ENCODE measurements at regions not wholly inside any gene's neighbourhood (a gene's known extent, or its start where the extent isn't known, plus 50 kb on each side); places are given as distances from the start of the nearest gene placed in this dataset.

- no peak for ATAC-seq (ENCODE audit: poor library complexity)
- no peaks in the 10 kb centered on the region for H3K9me3 ChIP-seq (ENCODE audit: control insufficient read depth in 1 of 2, insufficient read depth in 1 of 2, low read length in 2 of 2)
- intact Hi-C loops (cut with DNase I, micrococcal nuclease): no loop called here
- Mint-ChIP-seq H3K9me3 (peaks cover 3% of the 10 kb centered on the region), H3K4me1 (ENCODE audit: low read depth) (no peaks in the 10 kb centered on the region), H3K27me3 (peaks cover 20% of the 10 kb centered on the region), H3K36me3 (ENCODE audit: low read depth) (no peaks in the 10 kb centered on the region), H3K27ac (no peak overlapping the region), H3K4me3 (no peak overlapping the region)
- no peaks in the 10 kb centered on the region for H3K4me1 ChIP-seq (ENCODE audit: insufficient read depth, low read length)
- no peak overlapping the region for H3K27ac ChIP-seq (ENCODE audit: low read depth in 1 of 2, low read length in 2 of 2)
- ChIA-PET CTCF (no interaction called here), POLR2A (no interaction called here)
- no peaks in the 10 kb centered on the region for H3K36me3 ChIP-seq (ENCODE audit: insufficient read depth, low read length)
- no peak for TF ChIP-seq CTCF (IDR thresholded peaks at IDR 0.05)
- DNase-seq: no peak
- H3K4me3 ChIP-seq (ENCODE audit: low read length): no peak overlapping the region
- peaks cover 0 to 3% of the 10 kb centered on the region in 2 experiments for H3K27me3 ChIP-seq (ENCODE audit: control insufficient read depth in 1 of 2, insufficient read depth in 2 of 2, low read length in 2 of 2)
Observed at GRCh38 chr1:87246436-87246835, 82.2 kb upstream of the LMO4 start.

- no peaks in the 10 kb centered on the region for H3K36me3 ChIP-seq (ENCODE audit: insufficient read depth, low read length)
- DNase-seq (no peak), ATAC-seq (ENCODE audit: poor library complexity) (no peak)
- no peaks in the 10 kb centered on the region for H3K4me1 ChIP-seq (ENCODE audit: insufficient read depth, low read length)
- H3K9me3 Mint-ChIP-seq: peaks cover 8% of the 10 kb centered on the region
- peaks cover 0 to 3% of the 10 kb centered on the region in 2 experiments for H3K27me3 ChIP-seq (ENCODE audit: control insufficient read depth in 1 of 2, insufficient read depth in 2 of 2, low read length in 2 of 2)
- no peak overlapping the region for H3K4me3 Mint-ChIP-seq
- H3K4me3 ChIP-seq (ENCODE audit: low read length): no peak overlapping the region
- H3K36me3 Mint-ChIP-seq (ENCODE audit: low read depth): no peaks in the 10 kb centered on the region
- intact Hi-C loops (cut with DNase I, micrococcal nuclease): no loop called here
- TF ChIP-seq CTCF (IDR thresholded peaks at IDR 0.05): no peak
- H3K27ac ChIP-seq (ENCODE audit: low read depth in 1 of 2, low read length in 2 of 2): no peak overlapping the region
- POLR2A ChIA-PET: no interaction called here
- peaks cover 36% of the 10 kb centered on the region for H3K27me3 Mint-ChIP-seq
- CTCF ChIA-PET: no interaction called here
- H3K27ac Mint-ChIP-seq: no peak overlapping the region
- H3K4me1 Mint-ChIP-seq (ENCODE audit: low read depth): no peaks in the 10 kb centered on the region
- no peaks in the 10 kb centered on the region for H3K9me3 ChIP-seq (ENCODE audit: control insufficient read depth in 1 of 2, insufficient read depth in 1 of 2, low read length in 2 of 2)
Observed at GRCh38 chr1:87249803-87250202, 78.9 kb upstream of the LMO4 start.

GRCh38 chr1:87250336-87250735 lies 78.3 kb upstream of the LMO4 start:
- no peak for TF ChIP-seq CTCF (IDR thresholded peaks at IDR 0.05)
- ChIA-PET CTCF (no interaction called here), POLR2A (no interaction called here)
- H3K4me3 ChIP-seq (ENCODE audit: low read length): no peak overlapping the region
- Mint-ChIP-seq H3K36me3 (ENCODE audit: low read depth) (no peaks in the 10 kb centered on the region), H3K9me3 (peaks cover 8% of the 10 kb centered on the region), H3K4me3 (no peak overlapping the region), H3K27me3 (peaks cover 39% of the 10 kb centered on the region), H3K4me1 (ENCODE audit: low read depth) (no peaks in the 10 kb centered on the region), H3K27ac (no peak overlapping the region)
- no peaks in the 10 kb centered on the region for H3K36me3 ChIP-seq (ENCODE audit: insufficient read depth, low read length)
- DNase-seq (no peak), ATAC-seq (ENCODE audit: poor library complexity) (no peak)
- H3K27me3 ChIP-seq (ENCODE audit: control insufficient read depth in 1 of 2, insufficient read depth in 2 of 2, low read length in 2 of 2): peaks cover 0 to 3% of the 10 kb centered on the region in 2 experiments
- no peaks in the 10 kb centered on the region for H3K9me3 ChIP-seq (ENCODE audit: control insufficient read depth in 1 of 2, insufficient read depth in 1 of 2, low read length in 2 of 2)
- H3K4me1 ChIP-seq (ENCODE audit: insufficient read depth, low read length): no peaks in the 10 kb centered on the region
- H3K27ac ChIP-seq (ENCODE audit: low read depth in 1 of 2, low read length in 2 of 2): no peak overlapping the region
- intact Hi-C loops (cut with DNase I, micrococcal nuclease): no loop called here

Data from CD4-positive, alpha-beta T cell (primary cell).